Osteoblast (primary cell): ENCODE measurements at regions not wholly inside any gene's neighbourhood (a gene's known extent, or its start where the extent isn't known, plus 50 kb on each side); places are given as distances from the start of the nearest gene placed in this dataset.

Experiments used
- DNase-seq: peaks from one replicate; pipeline ENCODE4 v3.0.0; 2011; ENCODE audit warnings: low spot score, mixed read lengths; ENCODE audit not compliant: insufficient read length; ENCODE audit errors: missing footprints
- H2AFZ ChIP-seq: 2 replicates; pipeline ENCODE4 v1.6.0; 2011; ENCODE audit warnings: mild to moderate bottlenecking, low read length
- H3K27ac ChIP-seq: 2 replicates; pipeline ENCODE4 v1.5.1; 2011; ENCODE audit warnings: mild to moderate bottlenecking, low read depth, low read length, moderate library complexity
- H3K27me3 ChIP-seq: 2 replicates; pipeline ENCODE4 v1.6.0; 2012; ENCODE audit warnings: mild to moderate bottlenecking, control low read depth, inconsistent platforms, low read length, moderate library complexity; ENCODE audit not compliant: insufficient read depth
- H3K36me3 ChIP-seq: 2 replicates; pipeline ENCODE4 v1.5.1; 2011; ENCODE audit warnings: mild to moderate bottlenecking, low read length, control low read depth, moderate library complexity; ENCODE audit not compliant: insufficient read depth
- H3K4me1 ChIP-seq: 2 replicates; pipeline ENCODE4 v1.5.1; 2011; ENCODE audit warnings: mild to moderate bottlenecking, low read length, control low read depth, moderate library complexity; ENCODE audit not compliant: insufficient read depth
- H3K4me2 ChIP-seq: 2 replicates; pipeline ENCODE4 v1.6.0; 2011; ENCODE audit warnings: mild to moderate bottlenecking, low read length; ENCODE audit not compliant: insufficient read depth
- H3K4me3 ChIP-seq: fragments of 200-600 bp; sonication (generic); 3 replicates; pipeline ENCODE4 v1.5.1; 2012; ENCODE audit warnings: mild to moderate bottlenecking, low read length, inconsistent platforms; ENCODE audit not compliant: insufficient read depth
- H3K79me2 ChIP-seq: 2 replicates; pipeline ENCODE4 v1.6.0; 2012; ENCODE audit warnings: mild to moderate bottlenecking, low read length, control low read depth, inconsistent platforms; ENCODE audit not compliant: insufficient read depth
- H3K9me3 ChIP-seq: 2 replicates; pipeline ENCODE4 v1.5.1; 2011; ENCODE audit warnings: low read depth, low read length, control low read depth
- H4K20me1 ChIP-seq: 2 replicates; pipeline ENCODE4 v1.6.0; 2012; ENCODE audit warnings: mild to moderate bottlenecking, low read length, control low read depth; ENCODE audit not compliant: insufficient read depth
- CTCF ChIP-seq: IDR thresholded peaks from 2 replicates; pipeline ENCODE4 v1.5.1; 2011; ENCODE audit warnings: mild to moderate bottlenecking, low read depth, low read length, moderate library complexity; ENCODE audit errors: extremely low read depth

DNA sequence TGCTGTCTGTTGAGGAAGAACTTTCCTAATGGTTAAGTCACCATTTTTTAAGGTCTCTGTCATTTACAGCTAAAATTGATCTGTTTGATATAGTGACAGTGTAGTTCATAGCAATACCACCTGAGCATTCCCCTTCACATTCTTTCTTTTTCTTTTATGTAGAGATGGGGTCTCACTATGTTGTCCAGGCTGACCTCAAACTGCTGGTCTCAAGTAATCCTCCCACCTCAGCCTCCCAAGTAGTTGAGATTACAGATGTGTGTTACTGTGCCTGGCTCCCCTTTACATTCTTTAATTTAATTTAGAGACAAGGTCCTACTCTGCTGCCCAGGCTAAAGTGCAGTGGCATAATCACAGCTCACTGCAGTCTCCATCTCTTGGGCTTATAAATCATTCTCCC is 72.7 kb upstream of the ACVR1 start:
- Histone ChIP-seq H3K9me3 (no peaks in the 10 kb centered on the region), H3K27ac (no peak overlapping the region), H3K4me2 (no peak overlapping the region), H3K27me3 (peaks cover 3% of the 10 kb centered on the region), H3K36me3 (no peaks in the 10 kb centered on the region), H4K20me1 (no peaks in the 10 kb centered on the region), H2AFZ (no peak overlapping the region), H3K79me2 (no peaks in the 10 kb centered on the region), H3K4me3 (no peak overlapping the region), H3K4me1 (no peaks in the 10 kb centered on the region)
- no peak for DNase-seq
- no peak for TF ChIP-seq CTCF

DNA sequence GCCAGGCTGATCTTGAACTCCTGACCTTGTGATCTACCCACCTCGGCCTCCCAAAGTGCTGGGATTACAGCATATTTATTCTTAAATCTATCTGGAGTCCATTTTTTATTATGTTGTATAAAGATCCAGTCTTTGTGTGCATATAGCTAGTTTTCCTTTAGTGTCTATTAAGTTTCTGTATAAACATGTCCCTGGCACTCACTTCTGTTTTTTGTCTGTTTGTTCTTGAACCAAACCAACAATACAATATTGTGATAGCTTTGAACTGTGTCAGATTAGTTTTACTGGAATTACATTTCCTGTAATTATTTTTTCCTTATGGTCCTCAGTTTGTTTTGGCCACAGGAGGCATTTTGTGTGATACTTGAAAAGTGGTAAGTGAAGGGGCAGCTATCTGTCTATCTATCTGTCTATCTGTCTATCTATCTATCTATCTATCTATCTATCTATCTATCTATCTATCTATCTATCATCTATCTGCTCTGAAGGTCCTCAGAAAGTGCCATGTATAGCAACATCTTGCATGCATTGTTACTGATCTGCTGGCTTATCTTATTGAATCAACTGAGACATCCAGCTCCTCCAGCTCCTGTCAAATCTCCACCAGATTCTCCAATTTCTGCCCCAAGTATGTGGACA is 70.9 kb upstream of the ACVR1 start:
- H3K4me2 ChIP-seq = no peak overlapping the region
- no peak for TF ChIP-seq CTCF

GRCh38 chr2:157940024-157940423 is 63.9 kb upstream of the ACVR1 start:
- TF ChIP-seq CTCF = no peak

More for the DNA sequence above, 70.9 kb upstream of the ACVR1 start:
- Histone ChIP-seq H3K9me3 (no peaks in the 10 kb centered on the region), H3K4me1 (no peaks in the 10 kb centered on the region), H4K20me1 (no peaks in the 10 kb centered on the region), H3K27ac (no peak overlapping the region), H3K27me3 (no peaks in the 10 kb centered on the region), H3K36me3 (no peaks in the 10 kb centered on the region), H3K79me2 (no peaks in the 10 kb centered on the region), H3K4me3 (no peak overlapping the region), H2AFZ (no peak overlapping the region)
- no peak for DNase-seq

DNA sequence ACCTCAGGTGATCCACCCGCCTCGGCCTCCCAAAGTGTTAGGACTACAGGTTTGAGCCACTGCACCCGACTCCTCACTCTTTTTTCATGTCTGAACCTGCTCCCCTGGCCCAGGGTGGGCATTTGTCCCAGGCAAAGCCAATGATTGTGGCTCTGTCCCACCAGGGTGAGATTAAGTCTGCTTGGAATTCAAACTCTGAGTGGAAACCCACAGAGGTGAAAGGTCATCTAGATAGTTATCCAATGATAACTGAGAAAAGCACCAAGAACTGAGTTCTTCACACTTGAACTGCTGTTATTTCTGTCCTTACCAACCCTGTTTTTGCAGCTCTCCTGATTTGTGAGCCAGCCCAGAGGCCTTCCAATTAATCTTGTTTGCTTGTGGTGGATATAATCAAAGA is 62.4 kb upstream of the ACVR1 start:
- no peak overlapping the region for H3K27ac ChIP-seq
- no peak for TF ChIP-seq CTCF
- no peaks in the 10 kb centered on the region for H3K27me3 ChIP-seq
- H3K4me3 ChIP-seq = no peak overlapping the region
- no peak for DNase-seq
- no peak overlapping the region for H2AFZ ChIP-seq
- no peaks in the 10 kb centered on the region for H3K9me3 ChIP-seq
- H3K36me3 ChIP-seq = no peaks in the 10 kb centered on the region
- H4K20me1 ChIP-seq = no peaks in the 10 kb centered on the region
- no peaks in the 10 kb centered on the region for H3K4me1 ChIP-seq
- H3K4me2 ChIP-seq = no peak overlapping the region
- no peaks in the 10 kb centered on the region for H3K79me2 ChIP-seq

More at GRCh38 chr2:157940024-157940423, 63.9 kb upstream of the ACVR1 start:
- H3K27me3 ChIP-seq = no peaks in the 10 kb centered on the region
- DNase-seq = no peak
- no peak overlapping the region for H3K27ac ChIP-seq
- no peak overlapping the region for H3K4me3 ChIP-seq
- no peaks in the 10 kb centered on the region for H4K20me1 ChIP-seq
- no peak overlapping the region for H2AFZ ChIP-seq
- no peaks in the 10 kb centered on the region for H3K9me3 ChIP-seq
- no peaks in the 10 kb centered on the region for H3K79me2 ChIP-seq
- no peaks in the 10 kb centered on the region for H3K4me1 ChIP-seq
- H3K36me3 ChIP-seq = no peaks in the 10 kb centered on the region
- H3K4me2 ChIP-seq = no peak overlapping the region
